ENCODE measurements at regions not wholly inside any gene's neighbourhood (a gene's known extent, or its start where the extent isn't known, plus 50 kb on each side); places are given as distances from the start of the nearest gene placed in this dataset.
A peak's percentile ranks its signal among the peaks of the same experiment; 100 is the strongest.

- Histone ChIP-seq H3K4me1 (ENCODE audit: control insufficient read depth, extremely low read depth, insufficient read depth, low read length) (peaks cover 14% of the 10 kb centered on the region), H3K9ac (ENCODE audit: insufficient read depth, low read length) (no peak overlapping the region), H2AFZ (ENCODE audit: low read length) (no peak overlapping the region), H3K36me3 (ENCODE audit: control insufficient read depth, insufficient read depth, low read length) (no peaks in the 10 kb centered on the region), H3K4me2 (ENCODE audit: extremely low read depth, insufficient read depth, low read length) (peak overlapping the region; percentile 81), H3K27ac (ENCODE audit: insufficient read depth, low read length) (peak overlapping the region; percentile 80), H4K20me1 (ENCODE audit: control insufficient read depth, extremely low read depth, insufficient read depth, low read length) (no peaks in the 10 kb centered on the region), H3K27me3 (ENCODE audit: control insufficient read depth, insufficient read depth, low read length) (no peaks in the 10 kb centered on the region), H3K79me2 (ENCODE audit: control insufficient read depth, insufficient read depth, low read length) (no peaks in the 10 kb centered on the region), H3K4me3 (replicated peaks in 1 of 4; ENCODE audit: control extremely low read depth in 1 of 4, insufficient read depth in 1 of 4, low read depth in 3 of 4, low read length in 4 of 4) (peak overlapping the region in 1 of 4 experiments; percentile 22), H3K9me3 (ENCODE audit: control insufficient read depth, insufficient read depth, low read depth, low read length) (no peaks in the 10 kb centered on the region)
- TF ChIP-seq EZH2 (IDR thresholded peaks at IDR 0.05; ENCODE audit: low read length, missing control alignments) = no peak
- peak; percentile 90 to 97 for DNase-seq (ENCODE audit: low read depth in 2 of 2)
Measured at GRCh38 chr15:99442252-99442897, 123.4 kb upstream of the MEF2A start.

GRCh38 chr15:99443056-99443756, 122.6 kb upstream of the MEF2A start:
- H3K27me3 ChIP-seq (ENCODE audit: control insufficient read depth, insufficient read depth, low read length) = no peaks in the 10 kb centered on the region
- H2AFZ ChIP-seq (ENCODE audit: low read length) = no peak overlapping the region
- H3K36me3 ChIP-seq (ENCODE audit: control insufficient read depth, insufficient read depth, low read length) = no peaks in the 10 kb centered on the region
- DNase-seq (ENCODE audit: low read depth in 2 of 2) = no peak
- no peaks in the 10 kb centered on the region for H4K20me1 ChIP-seq (ENCODE audit: control insufficient read depth, extremely low read depth, insufficient read depth, low read length)
- no peak overlapping the region for H3K4me3 ChIP-seq (replicated peaks in 1 of 4; ENCODE audit: control extremely low read depth in 1 of 4, insufficient read depth in 1 of 4, low read depth in 3 of 4, low read length in 4 of 4)
- no peak overlapping the region for H3K9ac ChIP-seq (ENCODE audit: insufficient read depth, low read length)
- H3K4me1 ChIP-seq (ENCODE audit: control insufficient read depth, extremely low read depth, insufficient read depth, low read length) = peaks cover 14% of the 10 kb centered on the region
- H3K27ac ChIP-seq (ENCODE audit: insufficient read depth, low read length) = no peak overlapping the region
- no peaks in the 10 kb centered on the region for H3K79me2 ChIP-seq (ENCODE audit: control insufficient read depth, insufficient read depth, low read length)
- TF ChIP-seq, protein P1, sequence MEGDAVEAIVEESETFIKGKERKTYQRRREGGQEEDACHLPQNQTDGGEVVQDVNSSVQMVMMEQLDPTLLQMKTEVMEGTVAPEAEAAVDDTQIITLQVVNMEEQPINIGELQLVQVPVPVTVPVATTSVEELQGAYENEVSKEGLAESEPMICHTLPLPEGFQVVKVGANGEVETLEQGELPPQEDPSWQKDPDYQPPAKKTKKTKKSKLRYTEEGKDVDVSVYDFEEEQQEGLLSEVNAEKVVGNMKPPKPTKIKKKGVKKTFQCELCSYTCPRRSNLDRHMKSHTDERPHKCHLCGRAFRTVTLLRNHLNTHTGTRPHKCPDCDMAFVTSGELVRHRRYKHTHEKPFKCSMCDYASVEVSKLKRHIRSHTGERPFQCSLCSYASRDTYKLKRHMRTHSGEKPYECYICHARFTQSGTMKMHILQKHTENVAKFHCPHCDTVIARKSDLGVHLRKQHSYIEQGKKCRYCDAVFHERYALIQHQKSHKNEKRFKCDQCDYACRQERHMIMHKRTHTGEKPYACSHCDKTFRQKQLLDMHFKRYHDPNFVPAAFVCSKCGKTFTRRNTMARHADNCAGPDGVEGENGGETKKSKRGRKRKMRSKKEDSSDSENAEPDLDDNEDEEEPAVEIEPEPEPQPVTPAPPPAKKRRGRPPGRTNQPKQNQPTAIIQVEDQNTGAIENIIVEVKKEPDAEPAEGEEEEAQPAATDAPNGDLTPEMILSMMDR (conservative IDR thresholded peaks at IDR 0.05 in 1 of 2, IDR thresholded peaks at IDR 0.05 in 1 of 2; ENCODE audit: low read depth in 1 of 2, low read length in 2 of 2) = no peak
- no peak for TF ChIP-seq EZH2 (IDR thresholded peaks at IDR 0.05; ENCODE audit: low read length, missing control alignments)
- H3K9me3 ChIP-seq (ENCODE audit: control insufficient read depth, insufficient read depth, low read depth, low read length) = no peaks in the 10 kb centered on the region
- H3K4me2 ChIP-seq (ENCODE audit: extremely low read depth, insufficient read depth, low read length) = peak overlapping the region; percentile 51

DNA sequence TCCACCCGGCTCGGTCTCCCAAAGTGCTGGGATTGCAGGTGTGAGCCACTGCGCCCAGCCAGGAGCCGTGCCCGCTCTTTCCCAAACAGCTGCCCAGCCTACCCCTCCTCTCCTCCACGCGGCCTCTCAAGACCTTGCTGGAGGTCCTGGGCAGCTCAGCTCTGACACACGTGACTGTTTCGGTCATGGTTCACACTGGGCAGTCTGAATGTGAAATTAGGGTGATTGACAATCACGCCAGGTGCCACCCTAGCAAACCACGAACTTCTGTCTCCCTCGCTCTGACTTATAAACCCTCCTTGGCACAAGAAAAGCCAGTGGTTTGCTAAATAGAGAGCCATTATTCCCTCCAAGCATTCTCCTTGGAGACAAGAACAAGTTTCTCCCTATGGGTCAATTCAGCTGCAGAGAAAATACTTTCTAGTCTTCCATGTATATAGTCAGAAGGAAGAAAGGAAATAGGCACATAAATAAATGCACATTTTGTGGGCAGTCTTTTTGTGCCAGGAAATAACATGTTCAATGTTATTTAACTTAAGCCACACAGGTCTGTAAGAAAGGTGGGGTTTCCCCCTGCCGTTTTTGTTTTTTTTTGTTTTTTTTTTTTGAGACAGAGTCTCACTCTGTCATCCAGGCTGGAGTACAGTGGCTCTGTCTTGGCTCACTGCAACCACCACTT, 121.9 kb upstream of the MEF2A start:
- peak in 1 of 2 donors; percentile 11 for DNase-seq (ENCODE audit: low read depth in 2 of 2)
- H3K9ac ChIP-seq (ENCODE audit: insufficient read depth, low read length) = no peak overlapping the region
- H3K4me3 ChIP-seq (replicated peaks in 1 of 4; ENCODE audit: control extremely low read depth in 1 of 4, insufficient read depth in 1 of 4, low read depth in 3 of 4, low read length in 4 of 4) = no peak overlapping the region
- no peak overlapping the region for H2AFZ ChIP-seq (ENCODE audit: low read length)
- no peaks in the 10 kb centered on the region for H4K20me1 ChIP-seq (ENCODE audit: control insufficient read depth, extremely low read depth, insufficient read depth, low read length)
- H3K27me3 ChIP-seq (ENCODE audit: control insufficient read depth, insufficient read depth, low read length) = no peaks in the 10 kb centered on the region
- H3K9me3 ChIP-seq (ENCODE audit: control insufficient read depth, insufficient read depth, low read depth, low read length) = no peaks in the 10 kb centered on the region
- H3K79me2 ChIP-seq (ENCODE audit: control insufficient read depth, insufficient read depth, low read length) = no peaks in the 10 kb centered on the region
- no peak overlapping the region for H3K4me2 ChIP-seq (ENCODE audit: extremely low read depth, insufficient read depth, low read length)
- H3K4me1 ChIP-seq (ENCODE audit: control insufficient read depth, extremely low read depth, insufficient read depth, low read length) = peaks cover 14% of the 10 kb centered on the region
- no peak for TF ChIP-seq EZH2 (IDR thresholded peaks at IDR 0.05; ENCODE audit: low read length, missing control alignments)
- TF ChIP-seq, protein P1 (conservative IDR thresholded peaks at IDR 0.05 in 1 of 2, IDR thresholded peaks at IDR 0.05 in 1 of 2; ENCODE audit: low read depth in 1 of 2, low read length in 2 of 2) = no peak
- H3K27ac ChIP-seq (ENCODE audit: insufficient read depth, low read length) = no peak overlapping the region
- no peaks in the 10 kb centered on the region for H3K36me3 ChIP-seq (ENCODE audit: control insufficient read depth, insufficient read depth, low read length)

All from fibroblast of lung (primary cell).